Osteoblast (primary cell): ENCODE measurements at regions not wholly inside any gene's neighbourhood (a gene's known extent, or its start where the extent isn't known, plus 50 kb on each side); places are given as distances from the start of the nearest gene placed in this dataset.

Experiments used
- DNase-seq: peaks from one replicate; pipeline ENCODE4 v3.0.0; 2011; ENCODE audit warnings: low spot score, mixed read lengths; ENCODE audit not compliant: insufficient read length; ENCODE audit errors: missing footprints
- H2AFZ ChIP-seq: 2 replicates; pipeline ENCODE4 v1.6.0; 2011; ENCODE audit warnings: mild to moderate bottlenecking, low read length
- H3K27ac ChIP-seq: 2 replicates; pipeline ENCODE4 v1.5.1; 2011; ENCODE audit warnings: mild to moderate bottlenecking, low read depth, low read length, moderate library complexity
- H3K27me3 ChIP-seq: 2 replicates; pipeline ENCODE4 v1.6.0; 2012; ENCODE audit warnings: mild to moderate bottlenecking, control low read depth, inconsistent platforms, low read length, moderate library complexity; ENCODE audit not compliant: insufficient read depth
- H3K36me3 ChIP-seq: 2 replicates; pipeline ENCODE4 v1.5.1; 2011; ENCODE audit warnings: mild to moderate bottlenecking, low read length, control low read depth, moderate library complexity; ENCODE audit not compliant: insufficient read depth
- H3K4me1 ChIP-seq: 2 replicates; pipeline ENCODE4 v1.5.1; 2011; ENCODE audit warnings: mild to moderate bottlenecking, low read length, control low read depth, moderate library complexity; ENCODE audit not compliant: insufficient read depth
- H3K4me2 ChIP-seq: 2 replicates; pipeline ENCODE4 v1.6.0; 2011; ENCODE audit warnings: mild to moderate bottlenecking, low read length; ENCODE audit not compliant: insufficient read depth
- H3K4me3 ChIP-seq: fragments of 200-600 bp; sonication (generic); 3 replicates; pipeline ENCODE4 v1.5.1; 2012; ENCODE audit warnings: mild to moderate bottlenecking, low read length, inconsistent platforms; ENCODE audit not compliant: insufficient read depth
- H3K79me2 ChIP-seq: 2 replicates; pipeline ENCODE4 v1.6.0; 2012; ENCODE audit warnings: mild to moderate bottlenecking, low read length, control low read depth, inconsistent platforms; ENCODE audit not compliant: insufficient read depth
- H3K9me3 ChIP-seq: 2 replicates; pipeline ENCODE4 v1.5.1; 2011; ENCODE audit warnings: low read depth, low read length, control low read depth
- H4K20me1 ChIP-seq: 2 replicates; pipeline ENCODE4 v1.6.0; 2012; ENCODE audit warnings: mild to moderate bottlenecking, low read length, control low read depth; ENCODE audit not compliant: insufficient read depth
- CTCF ChIP-seq: IDR thresholded peaks from 2 replicates; pipeline ENCODE4 v1.5.1; 2011; ENCODE audit warnings: mild to moderate bottlenecking, low read depth, low read length, moderate library complexity; ENCODE audit errors: extremely low read depth

- DNase-seq, result no peak
- peaks cover 5% of the 10 kb centered on the region for H3K27me3 ChIP-seq
- H2AFZ ChIP-seq, result no peak overlapping the region
- no peak for TF ChIP-seq CTCF
- no peaks in the 10 kb centered on the region for H3K79me2 ChIP-seq
- no peaks in the 10 kb centered on the region for H3K36me3 ChIP-seq
- H3K4me2 ChIP-seq, result no peak overlapping the region
- H4K20me1 ChIP-seq, result no peaks in the 10 kb centered on the region
- H3K4me3 ChIP-seq, result no peak overlapping the region
- no peaks in the 10 kb centered on the region for H3K4me1 ChIP-seq
- no peak overlapping the region for H3K27ac ChIP-seq
- H3K9me3 ChIP-seq, result no peaks in the 10 kb centered on the region
These were observed 558.7 kb downstream of the INSC start for GRCh38 chr11:15673408-15673831.

- no peak for DNase-seq
- H3K27me3 ChIP-seq, result no peaks in the 10 kb centered on the region
- no peaks in the 10 kb centered on the region for H3K9me3 ChIP-seq
- no peak overlapping the region for H2AFZ ChIP-seq
- no peaks in the 10 kb centered on the region for H3K36me3 ChIP-seq
- no peaks in the 10 kb centered on the region for H3K79me2 ChIP-seq
- no peak overlapping the region for H3K27ac ChIP-seq
- no peak for TF ChIP-seq CTCF
- no peak overlapping the region for H3K4me3 ChIP-seq
- H4K20me1 ChIP-seq, result no peaks in the 10 kb centered on the region
- no peaks in the 10 kb centered on the region for H3K4me1 ChIP-seq
- no peak overlapping the region for H3K4me2 ChIP-seq
These were observed 560.0 kb downstream of the INSC start for GRCh38 chr11:15674756-15675155.

GRCh38 chr11:15675683-15676082, 561.0 kb downstream of the INSC start:
- no peak for TF ChIP-seq CTCF
- H3K4me2 ChIP-seq, result no peak overlapping the region
- no peaks in the 10 kb centered on the region for H3K4me1 ChIP-seq
- no peaks in the 10 kb centered on the region for H4K20me1 ChIP-seq
- no peak overlapping the region for H3K27ac ChIP-seq
- H3K79me2 ChIP-seq, result no peaks in the 10 kb centered on the region
- no peaks in the 10 kb centered on the region for H3K9me3 ChIP-seq
- no peak overlapping the region for H2AFZ ChIP-seq
- no peaks in the 10 kb centered on the region for H3K36me3 ChIP-seq
- no peak overlapping the region for H3K4me3 ChIP-seq
- no peaks in the 10 kb centered on the region for H3K27me3 ChIP-seq
- DNase-seq, result no peak

GRCh38 chr11:15677181-15677580, 562.5 kb downstream of the INSC start:
- no peaks in the 10 kb centered on the region for H3K9me3 ChIP-seq
- TF ChIP-seq CTCF, result no peak
- H4K20me1 ChIP-seq, result no peaks in the 10 kb centered on the region
- no peaks in the 10 kb centered on the region for H3K79me2 ChIP-seq
- no peaks in the 10 kb centered on the region for H3K27me3 ChIP-seq
- no peak overlapping the region for H3K4me2 ChIP-seq
- no peak overlapping the region for H3K4me3 ChIP-seq
- H3K36me3 ChIP-seq, result no peaks in the 10 kb centered on the region
- H2AFZ ChIP-seq, result no peak overlapping the region
- no peaks in the 10 kb centered on the region for H3K4me1 ChIP-seq
- no peak for DNase-seq
- no peak overlapping the region for H3K27ac ChIP-seq
